Endothelial cell of umbilical vein (primary cell): ENCODE measurements at regions not wholly inside any gene's neighbourhood (a gene's known extent, or its start where the extent isn't known, plus 50 kb on each side); places are given as distances from the start of the nearest gene placed in this dataset.

Experiments
- BruUV-seq: library from RNA; stranded (reverse); fragments of 400-500 nt; replicated peaks from 2 replicates; lab custom pipeline; 2021; lab: Mats Ljungman, UMichigan
- CTCF ChIA-PET: fragments of 300-600, 350-600 bp; sonication (Branson Sonifier 250); formaldehyde crosslinking; loops from one replicate; lab custom pipeline; 2021; ENCODE audit warnings: antibody characterized with exemption, inconsistent platforms; lab: Charles Lee
- POLR2A ChIA-PET: fragments of 300-600, 350-600 bp; sonication (Branson Sonifier 250); formaldehyde crosslinking; loops from one replicate; lab custom pipeline; 2021; ENCODE audit warnings: antibody characterized with exemption, inconsistent platforms; lab: Charles Lee
- DNase-seq: peaks from one replicate; pipeline ENCODE4 v3.0.0-alpha.2; 2011; ENCODE audit warnings: low read depth, low spot score
- FAIRE-seq: peaks from 2 replicates; lab custom pipeline; 2011; peaks lifted over from hg19 to GRCh38; lab: Jason Lieb, UNC
- H2AFZ ChIP-seq: 2 replicates; pipeline ENCODE4 v1.6.0; 2012; ENCODE audit warnings: low read depth, low read length, control low read depth, inconsistent platforms
- H3K27ac ChIP-seq: 2 replicates; pipeline ENCODE4 v1.5.1; 2011; ENCODE audit warnings: low read depth, mild to moderate bottlenecking, control low read depth, low read length, moderate library complexity; ENCODE audit not compliant: insufficient read depth
- H3K27me3 ChIP-seq, 2 experiments: 2 replicates each; pipeline versions ENCODE4 v1.6.0 to v1.6.1; 2011; ENCODE audit warnings: low read length in 2 of 2, mixed read lengths in 1 of 2; ENCODE audit not compliant: control insufficient read depth in 2 of 2, insufficient read depth in 2 of 2
- H3K36me3 ChIP-seq, 2 experiments: 2 replicates in 1 of 2; 3 replicates in 1 of 2; pipeline ENCODE4 v1.5.1; 2011; ENCODE audit warnings: low read length in 2 of 2, mild to moderate bottlenecking in 1 of 2, moderate library complexity in 1 of 2; ENCODE audit not compliant: control insufficient read depth in 2 of 2, insufficient read depth in 2 of 2; ENCODE audit errors: extremely low read depth in 1 of 2
- H3K4me1 ChIP-seq: 3 replicates; pipeline ENCODE4 v1.5.1; 2011; ENCODE audit warnings: mild to moderate bottlenecking, low read length; ENCODE audit not compliant: control insufficient read depth, insufficient read depth; ENCODE audit errors: extremely low read depth
- H3K4me2 ChIP-seq: 2 replicates; pipeline ENCODE4 v1.6.1; 2011; ENCODE audit warnings: low read length, control low read depth, mixed read lengths; ENCODE audit not compliant: insufficient read depth
- H3K4me3 ChIP-seq, 3 experiments: fragments of 200-600 bp in 1 of 3; sonication (generic), shearing (Covaris generic) in 1 of 3; replicated peaks in 1 of 3; 2 replicates each; pipeline ENCODE4 v1.5.1; 2011 to 2016; ENCODE audit warnings: control low read depth in 3 of 3, low read length in 3 of 3, mild to moderate bottlenecking in 2 of 3, inconsistent platforms in 1 of 3, low read depth in 1 of 3, moderate library complexity in 1 of 3; ENCODE audit not compliant: insufficient read depth in 1 of 3
- H3K79me2 ChIP-seq: 2 replicates; pipeline ENCODE4 v1.6.0; 2012; ENCODE audit warnings: low read length, inconsistent platforms; ENCODE audit not compliant: control insufficient read depth, insufficient read depth
- H3K9ac ChIP-seq: replicated peaks from 2 replicates; pipeline ENCODE3; 2011; ENCODE audit warnings: low read length, control low read depth; ENCODE audit not compliant: insufficient read depth; ENCODE audit errors: extremely low read depth
- H3K9me1 ChIP-seq: replicated peaks from 3 replicates; pipeline ENCODE4 v1.6.0; 2011; ENCODE audit warnings: mild to moderate bottlenecking, low read length; ENCODE audit not compliant: control insufficient read depth, insufficient read depth; ENCODE audit errors: extremely low read depth
- H3K9me3 ChIP-seq: replicated peaks from 2 replicates; pipeline ENCODE4 v1.5.1; 2012; ENCODE audit warnings: low read length, inconsistent platforms; ENCODE audit not compliant: control insufficient read depth, insufficient read depth
- H4K20me1 ChIP-seq: replicated peaks from 2 replicates; pipeline ENCODE3; 2011; ENCODE audit warnings: mild to moderate bottlenecking, low read length; ENCODE audit not compliant: control insufficient read depth, insufficient read depth; ENCODE audit errors: extremely low read depth
- EZH2 ChIP-seq: IDR thresholded peaks from 2 replicates; pipeline ENCODE4 v1.6.1; 2012; ENCODE audit warnings: borderline replicate concordance, low read depth, mild to moderate bottlenecking, moderate library complexity, low read length, inconsistent platforms; ENCODE audit not compliant: severe bottlenecking
- FOS ChIP-seq: IDR thresholded peaks from 2 replicates; pipeline ENCODE4 v1.6.1; 2011; ENCODE audit warnings: mild to moderate bottlenecking, low read length, moderate library complexity, borderline replicate concordance; ENCODE audit not compliant: insufficient read depth
- GATA2 ChIP-seq: IDR thresholded peaks from 2 replicates; pipeline ENCODE4 v1.7.0; 2011; ENCODE audit warnings: low read depth, mild to moderate bottlenecking, moderate library complexity, mixed read lengths, low read length; ENCODE audit not compliant: insufficient read length, insufficient read depth
- JUN ChIP-seq: IDR thresholded peaks from 2 replicates; pipeline ENCODE4 v1.6.1; 2011; ENCODE audit warnings: borderline replicate concordance, low read depth; ENCODE audit not compliant: insufficient read length, insufficient read depth
- MYC ChIP-seq: IDR thresholded peaks from one replicate; pipeline ENCODE4 v1.6.1; 2011; ENCODE audit warnings: mild to moderate bottlenecking, low read depth, low read length
- POLR2A ChIP-seq: IDR thresholded peaks from 2 replicates; pipeline ENCODE4 v1.6.1; 2012; ENCODE audit warnings: low read depth, mild to moderate bottlenecking, control low read depth, low read length
- POLR2AphosphoS5 ChIP-seq: IDR thresholded peaks from 2 replicates; pipeline ENCODE4 v1.6.1; 2012; ENCODE audit warnings: low read depth, mild to moderate bottlenecking, control low read depth, low read length, moderate library complexity; ENCODE audit not compliant: insufficient read depth
- dilution Hi-C: fragments of 300-500 bp; cut with MboI; formaldehyde crosslinking; loops from one replicate; pipeline ENCODE4 v1.15.0; 2019; ENCODE audit warnings: low sequenced_read_pairs; ENCODE audit not compliant: extremely low pct_ligation_motif_present
- intact Hi-C: fragments of 100-400 bp; cut with micrococcal nuclease; formaldehyde crosslinking; loops from one replicate; pipeline ENCODE4 v1.10.0; 2022
- TF ChIP-seq, protein P1 (sequence below), 2 donors: IDR thresholded peaks; 1 replicate in 1 of 2; 2 replicates in 1 of 2; pipeline ENCODE4 v1.5.1; 2011; ENCODE audit warnings: low read length in 2 of 2, mild to moderate bottlenecking in 2 of 2, moderate library complexity in 2 of 2, control low read depth in 1 of 2, inconsistent platforms in 1 of 2, low read depth in 1 of 2; ENCODE audit not compliant: insufficient read depth in 1 of 2; ENCODE audit errors: extremely low read depth in 1 of 2
- TF ChIP-seq, protein P2 (sequence below): IDR thresholded peaks from 2 replicates; pipeline ENCODE4 v1.6.1; 2011; ENCODE audit not compliant: insufficient read depth, insufficient read length

GRCh38 chr4:160947653-160948052, 1216.1 kb downstream of the FSTL5 start:
- POLR2A ChIA-PET, result no interaction called here
- no peaks in the 10 kb centered on the region for H3K36me3 ChIP-seq
- dilution Hi-C loops, result no loop called here
- no peaks in the 10 kb centered on the region for H3K4me1 ChIP-seq
- no TSS peak for BruUV-seq
- no peaks in the 10 kb centered on the region for H3K79me2 ChIP-seq
- CTCF ChIA-PET, result no interaction called here
- peaks cover 2% of the 10 kb centered on the region for H3K9me3 ChIP-seq
- no peak overlapping the region for H3K4me3 ChIP-seq
- H3K27me3 ChIP-seq, result no peaks in the 10 kb centered on the region
- H4K20me1 ChIP-seq, result no peaks in the 10 kb centered on the region
- H2AFZ ChIP-seq, result no peak overlapping the region
- H3K9ac ChIP-seq, result no peak overlapping the region
- intact Hi-C loops, result no loop called here
- H3K9me1 ChIP-seq, result no peaks in the 10 kb centered on the region
- H3K27ac ChIP-seq, result no peak overlapping the region
- FAIRE-seq, result no peak
- H3K4me2 ChIP-seq, result no peak overlapping the region
- DNase-seq, result no peak
- TF ChIP-seq GATA2 (no peak), FOS (no peak), EZH2 (no peak), POLR2AphosphoS5 (no peak), JUN (no peak), MYC (no peak), POLR2A (no peak)
- TF ChIP-seq, protein P1, sequence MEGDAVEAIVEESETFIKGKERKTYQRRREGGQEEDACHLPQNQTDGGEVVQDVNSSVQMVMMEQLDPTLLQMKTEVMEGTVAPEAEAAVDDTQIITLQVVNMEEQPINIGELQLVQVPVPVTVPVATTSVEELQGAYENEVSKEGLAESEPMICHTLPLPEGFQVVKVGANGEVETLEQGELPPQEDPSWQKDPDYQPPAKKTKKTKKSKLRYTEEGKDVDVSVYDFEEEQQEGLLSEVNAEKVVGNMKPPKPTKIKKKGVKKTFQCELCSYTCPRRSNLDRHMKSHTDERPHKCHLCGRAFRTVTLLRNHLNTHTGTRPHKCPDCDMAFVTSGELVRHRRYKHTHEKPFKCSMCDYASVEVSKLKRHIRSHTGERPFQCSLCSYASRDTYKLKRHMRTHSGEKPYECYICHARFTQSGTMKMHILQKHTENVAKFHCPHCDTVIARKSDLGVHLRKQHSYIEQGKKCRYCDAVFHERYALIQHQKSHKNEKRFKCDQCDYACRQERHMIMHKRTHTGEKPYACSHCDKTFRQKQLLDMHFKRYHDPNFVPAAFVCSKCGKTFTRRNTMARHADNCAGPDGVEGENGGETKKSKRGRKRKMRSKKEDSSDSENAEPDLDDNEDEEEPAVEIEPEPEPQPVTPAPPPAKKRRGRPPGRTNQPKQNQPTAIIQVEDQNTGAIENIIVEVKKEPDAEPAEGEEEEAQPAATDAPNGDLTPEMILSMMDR (IDR thresholded peaks at IDR 0.05; ENCODE audit: extremely low read depth in 1 of 2, insufficient read depth in 1 of 2, low read depth in 1 of 2, low read length in 2 of 2), result no peak
- TF ChIP-seq, protein P2, sequence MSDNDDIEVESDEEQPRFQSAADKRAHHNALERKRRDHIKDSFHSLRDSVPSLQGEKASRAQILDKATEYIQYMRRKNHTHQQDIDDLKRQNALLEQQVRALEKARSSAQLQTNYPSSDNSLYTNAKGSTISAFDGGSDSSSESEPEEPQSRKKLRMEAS, result no peak
